ENCODE measurements at regions not wholly inside any gene's neighbourhood (a gene's known extent, or its start where the extent isn't known, plus 50 kb on each side); places are given as distances from the start of the nearest gene placed in this dataset.

- Histone ChIP-seq H3F3A (ENCODE audit: insufficient read depth, low read length) (no peaks in the 10 kb centered on the region), H3K27ac (ENCODE audit: low read depth, low read length, poor library complexity, severe bottlenecking) (no peak overlapping the region), H2AFZ (ENCODE audit: low read length) (no peak overlapping the region), H3K4me3 (ENCODE audit: low read depth, low read length, poor library complexity, severe bottlenecking) (no peak overlapping the region), H3K79me2 (ENCODE audit: insufficient read depth, low read length) (no peaks in the 10 kb centered on the region), H3K4me1 (ENCODE audit: insufficient read depth, low read length, severe bottlenecking) (no peaks in the 10 kb centered on the region), H3K36me3 (ENCODE audit: insufficient read depth, low read length) (no peaks in the 10 kb centered on the region), H3K4me2 (ENCODE audit: low read length) (no peak overlapping the region), H4K20me1 (ENCODE audit: insufficient read depth, low read length) (no peaks in the 10 kb centered on the region), H3K27me3 (ENCODE audit: insufficient read depth, low read length) (peaks cover 4% of the 10 kb centered on the region; the same call in 1 of the 2 replicates), H3K9ac (ENCODE audit: low read length) (no peak overlapping the region), H3K9me2 (ENCODE audit: low read depth, low read length) (no peaks in the 10 kb centered on the region), H3K9me3 (ENCODE audit: low read length) (no peaks in the 10 kb centered on the region)
- no peak for TF ChIP-seq CTCF (IDR thresholded peaks at IDR 0.05; ENCODE audit: low read length)
- no peak for TF ChIP-seq EZH2 (IDR thresholded peaks at IDR 0.05; ENCODE audit: borderline replicate concordance, low read length)
These were observed 502.8 kb downstream of the EIPR1 start for GRCh38 chr2:2874805-2875204.

GRCh38 chr2:2874341-2874740 lies 503.3 kb downstream of the EIPR1 start:
- peaks cover 4% of the 10 kb centered on the region; the same call in 1 of the 2 replicates for H3K27me3 ChIP-seq (ENCODE audit: insufficient read depth, low read length)
- H3K27ac ChIP-seq (ENCODE audit: low read depth, low read length, poor library complexity, severe bottlenecking) = no peak overlapping the region
- H3K4me2 ChIP-seq (ENCODE audit: low read length) = no peak overlapping the region
- no peaks in the 10 kb centered on the region for H4K20me1 ChIP-seq (ENCODE audit: insufficient read depth, low read length)
- no peaks in the 10 kb centered on the region for H3K9me2 ChIP-seq (ENCODE audit: low read depth, low read length)
- no peaks in the 10 kb centered on the region for H3K4me1 ChIP-seq (ENCODE audit: insufficient read depth, low read length, severe bottlenecking)
- no peaks in the 10 kb centered on the region for H3K79me2 ChIP-seq (ENCODE audit: insufficient read depth, low read length)
- no peaks in the 10 kb centered on the region for H3F3A ChIP-seq (ENCODE audit: insufficient read depth, low read length)
- H3K36me3 ChIP-seq (ENCODE audit: insufficient read depth, low read length) = no peaks in the 10 kb centered on the region
- H3K9ac ChIP-seq (ENCODE audit: low read length) = no peak overlapping the region
- TF ChIP-seq CTCF (IDR thresholded peaks at IDR 0.05; ENCODE audit: low read length) (no peak), EZH2 (IDR thresholded peaks at IDR 0.05; ENCODE audit: borderline replicate concordance, low read length) (no peak)
- no peak overlapping the region for H2AFZ ChIP-seq (ENCODE audit: low read length)
- H3K9me3 ChIP-seq (ENCODE audit: low read length) = no peaks in the 10 kb centered on the region
- no peak overlapping the region for H3K4me3 ChIP-seq (ENCODE audit: low read depth, low read length, poor library complexity, severe bottlenecking)

- H3K9me2 ChIP-seq (ENCODE audit: low read depth, low read length) = no peaks in the 10 kb centered on the region
- H3K4me2 ChIP-seq (ENCODE audit: low read length) = no peak overlapping the region
- no peak overlapping the region for H3K4me3 ChIP-seq (ENCODE audit: low read depth, low read length, poor library complexity, severe bottlenecking)
- H3K9me3 ChIP-seq (ENCODE audit: low read length) = no peaks in the 10 kb centered on the region
- no peaks in the 10 kb centered on the region for H4K20me1 ChIP-seq (ENCODE audit: insufficient read depth, low read length)
- TF ChIP-seq CTCF (IDR thresholded peaks at IDR 0.05; ENCODE audit: low read length) = no peak
- no peak for TF ChIP-seq EZH2 (IDR thresholded peaks at IDR 0.05; ENCODE audit: borderline replicate concordance, low read length)
- no peaks in the 10 kb centered on the region for H3K36me3 ChIP-seq (ENCODE audit: insufficient read depth, low read length)
- no peaks in the 10 kb centered on the region for H3K79me2 ChIP-seq (ENCODE audit: insufficient read depth, low read length)
- no peaks in the 10 kb centered on the region for H3K4me1 ChIP-seq (ENCODE audit: insufficient read depth, low read length, severe bottlenecking)
- no peak overlapping the region for H3K27ac ChIP-seq (ENCODE audit: low read depth, low read length, poor library complexity, severe bottlenecking)
- H3F3A ChIP-seq (ENCODE audit: insufficient read depth, low read length) = no peaks in the 10 kb centered on the region
- H3K27me3 ChIP-seq (ENCODE audit: insufficient read depth, low read length) = peaks cover 4% of the 10 kb centered on the region; the same call in 1 of the 2 replicates
- H3K9ac ChIP-seq (ENCODE audit: low read length) = no peak overlapping the region
- H2AFZ ChIP-seq (ENCODE audit: low read length) = no peak overlapping the region
These were observed 504.2 kb downstream of the EIPR1 start for GRCh38 chr2:2873450-2873811.
